ENCODE measurements at regions not wholly inside any gene's neighbourhood (a gene's known extent, or its start where the extent isn't known, plus 50 kb on each side); places are given as distances from the start of the nearest gene placed in this dataset.

DNA sequence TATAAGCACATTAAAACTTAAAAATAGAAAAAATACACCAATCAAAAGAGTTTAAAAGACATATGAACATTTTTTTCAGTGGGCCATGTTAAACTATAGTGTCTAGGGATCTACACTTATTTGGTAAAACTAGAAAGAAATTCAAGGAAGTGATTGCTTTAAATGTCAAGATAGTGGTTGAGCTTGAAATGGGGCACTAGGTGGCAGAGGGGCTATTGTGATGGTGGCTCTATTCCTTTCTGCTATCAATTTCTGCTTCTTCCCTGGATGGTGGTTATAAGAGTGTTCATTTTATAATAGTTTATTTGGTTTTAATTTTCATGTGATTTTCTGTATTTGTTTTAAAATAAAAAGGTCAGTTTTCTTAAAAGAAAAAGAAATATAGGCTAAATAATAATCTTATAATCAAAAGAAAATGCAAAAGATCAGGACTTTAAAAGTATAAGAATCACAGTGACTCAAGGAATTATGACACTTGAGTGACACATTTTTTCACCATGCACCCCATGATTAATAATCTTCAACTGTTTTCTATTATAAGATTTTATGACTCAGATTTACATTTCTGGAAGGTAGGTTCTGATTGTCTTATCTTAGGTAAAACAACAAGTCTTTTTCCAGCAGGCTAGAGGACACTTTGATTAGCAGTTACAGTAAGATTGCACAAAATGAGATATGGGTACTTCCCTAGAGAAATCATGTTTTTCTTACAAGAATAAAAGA, 137.5 kb downstream of the FSCB start:
- no peak overlapping the region for H3K4me3 ChIP-seq (ENCODE audit: extremely low read depth, insufficient read depth, low read length, poor library complexity, severe bottlenecking)
- H3K9me3 ChIP-seq (ENCODE audit: control insufficient read depth, low read length) = peaks cover 7% of the 10 kb centered on the region
- H3K27ac ChIP-seq (ENCODE audit: low read depth, low read length, severe bottlenecking) = no peak overlapping the region
- no peaks in the 10 kb centered on the region for H3K36me3 ChIP-seq (ENCODE audit: control insufficient read depth, insufficient read depth, low read length)
- H3K4me1 ChIP-seq (ENCODE audit: control insufficient read depth, insufficient read depth, low read length, poor library complexity, severe bottlenecking) = no peaks in the 10 kb centered on the region

GRCh38 chr14:44361083-44361482, 146.0 kb downstream of the FSCB start:
- no peaks in the 10 kb centered on the region for H3K9me3 ChIP-seq (ENCODE audit: control insufficient read depth, low read length)
- H3K27ac ChIP-seq (ENCODE audit: low read depth, low read length, severe bottlenecking) = no peak overlapping the region
- H3K36me3 ChIP-seq (ENCODE audit: control insufficient read depth, insufficient read depth, low read length) = no peaks in the 10 kb centered on the region
- H3K4me1 ChIP-seq (ENCODE audit: control insufficient read depth, insufficient read depth, low read length, poor library complexity, severe bottlenecking) = no peaks in the 10 kb centered on the region
- WGBS, 2 experiments (ENCODE audit: insufficient coverage in 2 of 2) = 80 to 83% methylated on average over 1 of the region's 2 CpGs
- no peak overlapping the region for H3K4me3 ChIP-seq (ENCODE audit: extremely low read depth, insufficient read depth, low read length, poor library complexity, severe bottlenecking)

DNA sequence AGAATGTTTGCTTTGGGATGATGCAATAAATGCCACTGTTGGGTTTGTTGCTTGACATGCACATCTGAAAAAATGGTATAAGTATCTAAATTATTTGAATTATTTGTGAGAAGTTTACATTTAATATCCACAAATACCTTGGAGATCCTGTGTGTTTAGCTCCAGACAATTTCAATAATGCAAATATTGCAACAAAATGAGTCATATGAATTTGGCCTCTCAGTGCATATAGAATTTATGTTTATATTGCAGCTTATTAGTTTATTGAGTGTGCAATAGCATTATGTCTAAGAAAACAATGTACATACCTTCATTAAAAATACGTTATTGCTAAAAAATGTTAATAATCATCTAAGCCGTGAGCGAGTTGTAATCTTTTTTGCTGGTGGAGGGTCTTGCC, 153.3 kb downstream of the FSCB start:
- no CpG with 5 or more reads among the region's 3 CpGs for WGBS, 2 experiments (ENCODE audit: insufficient coverage in 2 of 2)
- Histone ChIP-seq H3K4me1 (ENCODE audit: control insufficient read depth, insufficient read depth, low read length, poor library complexity, severe bottlenecking) (no peaks in the 10 kb centered on the region), H3K36me3 (ENCODE audit: control insufficient read depth, insufficient read depth, low read length) (no peaks in the 10 kb centered on the region), H3K4me3 (ENCODE audit: extremely low read depth, insufficient read depth, low read length, poor library complexity, severe bottlenecking) (no peak overlapping the region), H3K27ac (ENCODE audit: low read depth, low read length, severe bottlenecking) (no peak overlapping the region), H3K9me3 (ENCODE audit: control insufficient read depth, low read length) (no peaks in the 10 kb centered on the region)

- Histone ChIP-seq H3K9me3 (ENCODE audit: control insufficient read depth, low read length) (peaks cover 10% of the 10 kb centered on the region), H3K4me3 (ENCODE audit: extremely low read depth, insufficient read depth, low read length, poor library complexity, severe bottlenecking) (no peak overlapping the region), H3K27ac (ENCODE audit: low read depth, low read length, severe bottlenecking) (no peak overlapping the region), H3K36me3 (ENCODE audit: control insufficient read depth, insufficient read depth, low read length) (no peaks in the 10 kb centered on the region), H3K4me1 (ENCODE audit: control insufficient read depth, insufficient read depth, low read length, poor library complexity, severe bottlenecking) (no peaks in the 10 kb centered on the region)
- 90% methylated on average over 1 of the region's 1 CpG; no CpG with 5 or more reads in 1 of the 2 experiments for WGBS, 2 experiments (ENCODE audit: insufficient coverage in 2 of 2)
Measured at GRCh38 chr14:44352201-44352600, 154.9 kb downstream of the FSCB start.

- H3K9me3 ChIP-seq (ENCODE audit: control insufficient read depth, low read length) = peaks cover 23% of the 10 kb centered on the region
- H3K36me3 ChIP-seq (ENCODE audit: control insufficient read depth, insufficient read depth, low read length) = no peaks in the 10 kb centered on the region
- WGBS, 2 experiments (ENCODE audit: insufficient coverage in 2 of 2) = 63% methylated on average over 1 of the region's 1 CpG; no CpG with 5 or more reads in 1 of the 2 experiments
- H3K4me1 ChIP-seq (ENCODE audit: control insufficient read depth, insufficient read depth, low read length, poor library complexity, severe bottlenecking) = no peaks in the 10 kb centered on the region
- no peak overlapping the region for H3K4me3 ChIP-seq (ENCODE audit: extremely low read depth, insufficient read depth, low read length, poor library complexity, severe bottlenecking)
- H3K27ac ChIP-seq (ENCODE audit: low read depth, low read length, severe bottlenecking) = no peak overlapping the region
Measured at GRCh38 chr14:44347316-44347715, 159.8 kb downstream of the FSCB start.

DNA sequence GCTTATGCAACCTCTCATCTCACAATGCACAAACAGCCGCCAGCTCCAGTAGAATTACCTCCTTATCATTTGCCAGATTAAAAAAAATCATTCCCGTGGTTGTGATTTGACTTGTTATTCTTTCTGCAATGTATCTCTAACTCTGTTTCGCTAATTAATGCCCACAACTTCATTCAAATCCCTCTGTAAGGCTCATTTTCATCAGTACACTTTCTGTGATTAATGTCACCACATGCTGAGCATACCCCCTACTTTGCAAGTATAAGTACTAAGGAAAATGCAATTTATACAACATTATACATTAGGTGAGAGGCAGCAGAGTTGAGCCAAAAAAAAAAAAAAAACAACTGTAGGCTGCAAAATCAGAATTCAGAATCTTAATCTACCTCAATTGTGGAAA, 166.0 kb downstream of the FSCB start:
- 77 to 100% methylated on average over 1 to 3 of the region's 3 CpGs for WGBS, 2 experiments (ENCODE audit: insufficient coverage in 2 of 2)
- no peak overlapping the region for H3K27ac ChIP-seq (ENCODE audit: low read depth, low read length, severe bottlenecking)
- H3K4me3 ChIP-seq (ENCODE audit: extremely low read depth, insufficient read depth, low read length, poor library complexity, severe bottlenecking) = no peak overlapping the region
- no peaks in the 10 kb centered on the region for H3K36me3 ChIP-seq (ENCODE audit: control insufficient read depth, insufficient read depth, low read length)
- peaks cover 4% of the 10 kb centered on the region for H3K9me3 ChIP-seq (ENCODE audit: control insufficient read depth, low read length)
- no peaks in the 10 kb centered on the region for H3K4me1 ChIP-seq (ENCODE audit: control insufficient read depth, insufficient read depth, low read length, poor library complexity, severe bottlenecking)

- Histone ChIP-seq H3K4me3 (ENCODE audit: extremely low read depth, insufficient read depth, low read length, poor library complexity, severe bottlenecking) (no peak overlapping the region), H3K4me1 (ENCODE audit: control insufficient read depth, insufficient read depth, low read length, poor library complexity, severe bottlenecking) (no peaks in the 10 kb centered on the region), H3K27ac (ENCODE audit: low read depth, low read length, severe bottlenecking) (no peak overlapping the region), H3K9me3 (ENCODE audit: control insufficient read depth, low read length) (no peaks in the 10 kb centered on the region), H3K36me3 (ENCODE audit: control insufficient read depth, insufficient read depth, low read length) (no peaks in the 10 kb centered on the region)
- WGBS, 2 experiments (ENCODE audit: insufficient coverage in 2 of 2) = no CpG with 5 or more reads among the region's 1 CpG
Measured at GRCh38 chr14:44339862-44340261, 167.2 kb downstream of the FSCB start.

GRCh38 chr14:44339231-44339630, 167.9 kb downstream of the FSCB start:
- Histone ChIP-seq H3K4me3 (ENCODE audit: extremely low read depth, insufficient read depth, low read length, poor library complexity, severe bottlenecking) (no peak overlapping the region), H3K4me1 (ENCODE audit: control insufficient read depth, insufficient read depth, low read length, poor library complexity, severe bottlenecking) (no peaks in the 10 kb centered on the region), H3K27ac (ENCODE audit: low read depth, low read length, severe bottlenecking) (no peak overlapping the region), H3K9me3 (ENCODE audit: control insufficient read depth, low read length) (no peaks in the 10 kb centered on the region), H3K36me3 (ENCODE audit: control insufficient read depth, insufficient read depth, low read length) (no peaks in the 10 kb centered on the region)

DNA sequence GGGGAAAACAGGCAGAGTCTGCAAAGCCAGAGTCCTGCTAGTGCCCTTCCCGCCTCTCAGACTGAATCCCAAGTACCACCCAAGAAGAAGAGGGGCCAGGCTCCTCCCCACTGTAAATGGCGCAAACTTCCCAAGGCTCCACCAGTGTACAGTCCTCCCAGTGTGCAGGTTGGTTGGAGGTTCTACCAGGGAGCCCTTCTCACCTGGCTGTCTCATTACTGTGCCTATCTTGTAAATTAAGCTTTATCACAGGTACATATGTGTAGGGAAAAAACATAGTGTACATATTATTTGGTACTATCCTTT, 189.7 kb downstream of the FSCB start:
- Histone ChIP-seq H3K4me1 (ENCODE audit: control insufficient read depth, insufficient read depth, low read length, poor library complexity, severe bottlenecking) (peaks cover 5% of the 10 kb centered on the region), H3K9me3 (ENCODE audit: control insufficient read depth, low read length) (no peaks in the 10 kb centered on the region), H3K36me3 (ENCODE audit: control insufficient read depth, insufficient read depth, low read length) (no peaks in the 10 kb centered on the region), H3K27ac (ENCODE audit: low read depth, low read length, severe bottlenecking) (peak overlapping the region; percentile 47), H3K4me3 (ENCODE audit: extremely low read depth, insufficient read depth, low read length, poor library complexity, severe bottlenecking) (no peak overlapping the region)
- 75% methylated on average over 1 of the region's 2 CpGs; no CpG with 5 or more reads in 1 of the 2 experiments for WGBS, 2 experiments (ENCODE audit: insufficient coverage in 2 of 2)

DNA sequence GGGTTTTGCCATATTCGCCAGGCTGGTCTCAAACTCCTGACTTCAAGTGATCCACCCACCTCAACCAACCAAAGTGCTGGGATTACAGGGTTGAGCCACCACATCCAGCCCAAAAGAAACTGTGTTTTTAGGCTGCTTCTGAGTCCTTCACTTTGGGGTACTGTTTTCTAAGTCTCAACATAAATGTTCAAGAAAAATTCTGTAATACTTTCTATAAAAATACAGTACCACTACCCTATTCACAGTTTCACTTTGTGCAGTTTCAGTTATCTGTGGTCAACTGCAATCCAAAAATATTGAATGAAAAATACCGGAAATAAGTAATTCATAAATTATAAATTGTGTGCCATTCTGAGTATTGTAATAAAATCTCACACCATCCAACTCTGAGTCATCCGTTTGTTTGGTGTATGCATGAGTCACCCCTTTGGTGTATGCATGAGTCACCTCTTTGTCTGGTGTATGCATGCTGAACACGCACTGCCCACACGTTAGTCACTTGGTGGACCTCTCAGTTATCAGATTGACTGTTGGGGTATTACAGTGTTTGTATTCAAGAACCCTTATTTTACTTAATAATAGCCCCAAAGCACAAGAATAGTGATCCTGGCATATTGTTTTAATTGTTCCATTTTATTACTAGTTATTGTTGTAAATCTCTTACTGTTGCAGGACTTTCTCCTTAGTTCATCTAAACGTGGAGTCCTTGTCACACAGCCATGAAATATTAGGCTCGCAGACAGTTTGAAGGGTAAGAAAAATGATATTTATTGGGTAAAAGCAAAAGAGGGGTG, 190.2 kb downstream of the FSCB start:
- no peak overlapping the region for H3K4me3 ChIP-seq (ENCODE audit: extremely low read depth, insufficient read depth, low read length, poor library complexity, severe bottlenecking)
- no peaks in the 10 kb centered on the region for H3K9me3 ChIP-seq (ENCODE audit: control insufficient read depth, low read length)
- peaks cover 5% of the 10 kb centered on the region for H3K4me1 ChIP-seq (ENCODE audit: control insufficient read depth, insufficient read depth, low read length, poor library complexity, severe bottlenecking)
- peak overlapping the region; percentile 76 for H3K27ac ChIP-seq (ENCODE audit: low read depth, low read length, severe bottlenecking)
- H3K36me3 ChIP-seq (ENCODE audit: control insufficient read depth, insufficient read depth, low read length) = no peaks in the 10 kb centered on the region
- 95% methylated on average over 3 of the region's 7 CpGs; no CpG with 5 or more reads in 1 of the 2 experiments for WGBS, 2 experiments (ENCODE audit: insufficient coverage in 2 of 2)

GRCh38 chr14:44309331-44309730, 197.8 kb downstream of the FSCB start:
- H3K36me3 ChIP-seq (ENCODE audit: control insufficient read depth, insufficient read depth, low read length) = no peaks in the 10 kb centered on the region
- H3K4me3 ChIP-seq (ENCODE audit: extremely low read depth, insufficient read depth, low read length, poor library complexity, severe bottlenecking) = no peak overlapping the region
- no CpG with 5 or more reads among the region's 1 CpG for WGBS, 2 experiments (ENCODE audit: insufficient coverage in 2 of 2)
- H3K4me1 ChIP-seq (ENCODE audit: control insufficient read depth, insufficient read depth, low read length, poor library complexity, severe bottlenecking) = no peaks in the 10 kb centered on the region
- no peaks in the 10 kb centered on the region for H3K9me3 ChIP-seq (ENCODE audit: control insufficient read depth, low read length)
- no peak overlapping the region for H3K27ac ChIP-seq (ENCODE audit: low read depth, low read length, severe bottlenecking)
